Umbilical cord (tissue), 1 donor: ENCODE measurements at regions not wholly inside any gene's neighbourhood (a gene's known extent, or its start where the extent isn't known, plus 50 kb on each side); places are given as distances from the start of the nearest gene placed in this dataset.

Experiments
- DNase-seq: peaks from one replicate; pipeline ENCODE4 v3.0.0-alpha.2; 2015; ENCODE audit warnings: low spot score

DNA sequence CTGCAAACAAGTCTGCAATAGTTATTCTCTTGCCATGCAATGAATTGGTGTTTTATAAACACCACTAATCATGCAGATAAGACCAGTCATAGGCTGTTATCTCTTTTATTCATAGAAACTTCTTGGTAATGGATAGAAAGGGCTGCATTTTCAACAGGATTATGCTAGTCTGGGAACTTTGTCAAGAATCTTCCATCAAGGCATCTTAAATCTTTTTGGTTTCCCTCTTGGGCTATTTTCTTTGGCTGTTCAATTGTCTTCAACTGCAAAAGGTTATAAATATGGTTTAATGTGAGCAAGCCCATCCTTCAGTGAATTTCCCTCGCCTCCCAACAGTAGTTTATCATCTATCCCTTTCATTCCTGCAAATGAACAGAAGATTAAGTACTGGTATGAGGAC, 59.0 kb upstream of the MINAR1 start:
- peak; percentile 87 for DNase-seq

GRCh38 chr15:79373728-79374127, 58.4 kb upstream of the MINAR1 start:
- DNase-seq = no peak

DNA sequence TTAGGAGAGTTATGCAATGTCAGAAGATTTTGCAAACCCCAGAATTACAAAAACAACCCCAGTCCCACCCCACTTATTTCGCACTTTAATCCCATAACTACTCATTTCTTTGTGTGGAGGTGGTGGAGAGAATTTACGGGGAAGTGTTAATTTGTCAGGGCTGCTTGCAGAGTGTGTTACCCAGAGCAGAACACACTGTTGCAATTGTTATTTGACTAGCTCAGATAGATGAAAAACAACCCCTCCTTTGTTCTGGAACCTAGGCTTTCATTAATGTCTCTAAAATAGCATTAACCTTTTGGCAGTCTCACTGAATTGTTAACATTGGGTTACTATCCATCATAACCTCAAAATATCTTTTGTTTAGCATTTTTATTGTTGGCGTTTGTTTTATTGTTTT, 55.8 kb upstream of the MINAR1 start:
- DNase-seq = no peak

DNA sequence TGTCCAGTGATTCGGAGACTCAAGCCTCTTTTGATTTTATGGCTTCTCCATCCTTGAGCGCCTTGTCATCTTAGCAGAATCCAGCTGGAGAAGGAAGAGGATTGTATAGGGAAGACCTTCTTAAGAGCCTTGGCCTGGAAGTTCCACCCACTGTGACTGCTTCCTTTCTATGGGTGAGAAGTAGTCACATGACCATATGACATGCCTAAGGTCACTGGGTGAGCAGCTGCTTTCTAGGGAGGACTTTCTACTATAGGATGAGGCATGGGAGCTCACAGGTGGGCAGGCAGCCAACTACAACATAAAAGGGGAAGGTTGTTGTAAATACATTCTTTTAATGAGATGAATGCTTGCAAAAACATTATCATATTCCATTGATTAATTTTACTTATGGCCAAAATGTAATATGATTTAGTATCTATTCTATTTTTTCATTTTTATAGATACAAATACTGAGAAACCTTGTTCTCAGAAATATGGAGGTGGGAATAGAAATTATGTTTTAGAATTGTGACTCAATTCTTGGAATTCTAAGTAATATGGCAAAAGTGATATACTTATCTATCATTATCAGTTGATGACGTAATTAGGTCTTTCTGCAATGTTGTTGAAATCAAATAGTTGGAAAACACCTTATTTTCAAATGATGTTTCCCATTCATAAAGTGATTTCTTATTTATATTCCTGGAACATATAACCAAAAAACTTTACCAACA, 53.6 kb upstream of the MINAR1 start:
- no peak for DNase-seq

DNA sequence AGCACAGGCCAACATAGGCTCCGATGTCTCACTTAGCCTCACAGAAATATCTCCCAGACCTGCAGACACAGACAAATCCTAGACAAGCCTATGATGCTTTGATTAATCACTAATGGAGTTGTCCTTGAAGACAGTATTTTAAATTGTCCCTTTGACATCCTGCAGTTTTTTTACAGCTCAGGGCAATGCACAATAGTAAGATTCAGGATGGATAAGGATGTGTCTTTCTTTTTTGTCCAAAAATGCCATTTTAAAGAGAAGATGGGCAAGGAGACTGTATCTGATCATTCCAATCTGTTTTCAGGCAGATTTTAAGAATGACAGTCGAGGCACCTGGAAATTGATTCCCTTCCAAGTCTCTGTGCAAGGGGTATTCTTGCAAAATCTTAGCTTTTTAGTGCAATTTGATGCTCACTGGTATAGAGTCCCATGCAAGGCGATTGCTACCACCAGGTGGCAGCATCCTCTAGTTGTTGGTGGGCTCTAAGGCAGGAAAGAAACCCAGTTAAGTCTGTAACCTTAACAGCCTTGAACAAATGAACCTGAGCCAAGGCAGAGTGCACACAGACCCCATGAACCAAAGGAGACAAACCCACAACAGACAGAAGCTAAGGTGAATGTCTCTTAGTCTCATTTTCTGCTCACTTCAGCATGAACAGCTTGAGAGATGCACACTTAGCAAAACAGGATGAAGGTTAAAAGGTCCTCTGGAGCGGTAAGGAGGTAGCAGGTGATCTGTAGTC, 51.2 kb upstream of the MINAR1 start:
- peak; percentile 75 for DNase-seq

- DNase-seq = no peak
Measured at GRCh38 chr15:79381593-79381992, 50.5 kb upstream of the MINAR1 start.
